ENCODE measurements at regions not wholly inside any gene's neighbourhood (a gene's known extent, or its start where the extent isn't known, plus 50 kb on each side); places are given as distances from the start of the nearest gene placed in this dataset.
"Not testable (repeated sequence)": the region's sequence is repeated elsewhere in the genome, so short reads cannot be mapped to it uniquely, and the experiment has no call there.

DNA sequence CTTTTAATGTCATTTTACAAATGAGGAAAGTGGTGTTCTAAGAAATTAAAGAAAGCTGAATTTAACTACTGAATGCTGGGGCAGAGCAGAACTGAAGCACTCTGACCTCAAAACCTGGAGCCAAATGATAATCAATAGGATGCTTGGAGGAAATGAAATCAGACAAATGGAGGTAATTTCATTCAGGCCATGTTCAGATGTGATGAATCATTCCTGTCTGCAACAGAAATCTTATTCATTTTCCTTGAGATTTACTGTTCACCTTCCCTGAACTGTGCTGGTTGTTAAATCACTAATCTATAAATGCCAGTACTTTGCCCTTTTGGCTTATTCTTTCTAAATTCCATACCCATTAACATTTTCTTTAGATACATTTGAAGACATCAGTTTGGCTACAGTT, 85.6 kb upstream of the SNX7 start:
- DNase-seq = no peak

DNA sequence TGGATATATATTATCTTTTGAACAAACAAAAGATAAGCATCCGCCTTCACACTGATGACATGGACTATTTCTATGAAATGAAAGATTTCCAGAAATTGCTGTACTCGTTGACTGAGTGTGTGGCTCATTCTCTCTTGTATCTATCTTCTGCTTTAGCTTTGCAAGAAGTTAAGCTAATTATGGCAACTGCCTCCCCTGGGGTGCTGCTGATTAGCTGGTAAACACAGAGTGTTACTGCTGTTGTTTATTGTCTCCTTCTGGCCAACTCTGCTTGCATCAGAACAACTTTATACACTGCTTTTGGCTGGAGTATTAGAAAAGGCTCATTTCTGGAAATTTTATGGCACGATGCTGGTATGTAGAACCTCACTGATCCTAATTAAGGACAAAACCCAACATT, 95.6 kb upstream of the SNX7 start:
- no peak for DNase-seq

DNA sequence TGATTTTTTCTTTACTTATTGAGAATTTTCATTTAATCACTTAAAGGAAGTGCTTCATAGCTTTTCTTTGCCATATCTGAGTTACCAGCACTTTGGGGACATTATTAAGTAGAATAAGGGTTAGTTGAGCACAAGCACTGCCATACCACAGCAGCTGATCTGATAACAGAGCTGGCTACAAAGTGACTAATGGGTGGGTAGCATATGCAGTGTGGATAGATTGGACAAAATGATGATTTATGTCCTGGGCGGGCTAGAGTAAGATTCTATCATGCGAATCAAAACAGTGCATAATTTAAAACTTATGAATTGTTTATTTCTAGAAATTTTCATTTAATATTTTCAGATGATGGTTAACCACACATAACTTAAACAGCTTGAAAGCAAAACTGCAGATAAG, 102.2 kb upstream of the SNX7 start:
- no peak for DNase-seq

DNA sequence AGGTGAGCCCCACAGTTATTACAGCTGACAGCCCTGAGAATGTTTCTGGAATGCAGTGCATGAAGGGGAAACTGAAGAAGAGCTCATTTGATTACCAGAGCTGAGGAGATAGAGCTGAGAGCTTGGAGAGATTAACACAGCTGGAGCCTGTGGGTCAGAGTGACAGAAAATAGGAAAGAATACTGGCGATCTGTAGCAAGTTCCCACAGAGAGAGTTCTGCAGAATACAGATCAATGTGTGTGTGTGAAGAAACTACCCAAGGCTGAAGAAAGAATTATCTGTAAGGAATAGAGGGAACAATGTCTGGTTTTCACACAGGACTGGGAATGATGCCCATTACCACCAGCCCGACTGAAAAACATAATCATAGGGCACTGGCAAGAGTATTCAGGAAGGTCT, 103.6 kb upstream of the SNX7 start:
- no peak for DNase-seq

DNA sequence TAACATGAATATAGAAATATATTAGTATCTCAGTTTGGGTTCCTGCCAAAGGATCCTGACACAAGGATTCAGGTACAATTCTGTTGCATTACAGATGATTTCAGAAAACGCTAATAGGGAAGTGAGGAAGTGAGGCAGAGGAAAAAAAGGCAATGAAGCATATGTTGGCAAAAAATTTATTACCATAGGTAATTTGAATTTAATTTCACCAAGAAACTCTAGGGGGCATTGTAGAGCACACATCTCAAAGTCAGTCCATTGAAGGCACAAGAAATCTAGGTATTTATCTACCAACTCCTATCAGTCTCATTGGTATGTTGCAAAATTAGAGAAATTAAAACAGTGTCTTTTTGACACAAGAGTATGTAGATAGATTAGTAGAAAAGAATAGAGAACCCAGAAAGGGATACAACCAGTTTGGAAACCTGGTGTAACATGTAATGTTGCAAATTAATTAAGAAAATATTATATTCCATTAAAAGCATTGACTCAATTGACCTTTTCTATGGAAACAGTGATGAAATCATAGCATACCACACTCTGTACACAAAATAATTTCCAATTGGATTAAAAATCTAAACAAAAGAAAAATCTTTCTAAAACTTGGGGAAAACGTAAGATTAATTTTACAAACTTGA, 104.9 kb upstream of the SNX7 start:
- DNase-seq = peak; percentile 2

DNA sequence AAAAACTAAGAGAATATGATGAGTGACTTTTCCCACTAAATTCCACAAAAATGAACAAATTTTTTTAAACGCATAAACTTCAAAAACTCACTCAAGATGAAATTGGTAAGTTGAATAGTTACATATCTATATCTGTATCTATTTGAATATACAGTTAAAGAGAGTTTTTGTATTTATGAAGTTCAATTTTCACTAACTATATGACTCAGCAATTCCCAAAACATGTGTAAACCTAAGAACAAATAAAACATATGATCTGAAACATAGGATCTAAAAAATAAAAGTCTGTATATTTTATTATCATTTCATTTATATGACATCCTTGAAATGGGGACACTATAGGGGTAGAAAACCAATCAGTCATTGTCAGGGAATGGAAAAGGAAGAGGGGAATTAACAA, 105.7 kb upstream of the SNX7 start:
- no peak for DNase-seq

DNA sequence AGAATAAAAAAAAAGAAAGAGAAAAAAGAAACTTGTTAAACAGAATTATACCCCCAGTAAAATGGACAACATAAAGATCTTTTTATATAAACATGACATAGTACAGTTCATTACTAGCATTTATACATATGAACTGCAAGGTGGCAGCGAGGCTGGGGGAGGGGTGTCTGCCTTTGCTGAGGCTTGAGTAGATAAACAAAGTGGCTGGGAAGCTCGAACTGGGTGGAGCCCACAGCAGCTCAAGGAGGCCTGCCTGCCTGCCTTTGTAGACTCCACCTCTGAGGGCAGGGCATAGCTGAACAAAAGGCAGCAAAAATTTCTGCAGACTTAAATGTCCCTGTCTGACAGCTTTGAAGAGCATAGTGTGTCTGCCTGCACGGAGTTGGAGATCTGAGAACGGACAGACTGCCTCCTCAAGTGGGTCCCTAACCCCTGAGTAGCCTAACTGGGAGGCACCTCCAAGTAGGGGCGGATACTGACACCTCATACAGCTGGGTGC, 108.9 kb upstream of the SNX7 start:
- DNase-seq = not testable (repeated sequence)

DNA sequence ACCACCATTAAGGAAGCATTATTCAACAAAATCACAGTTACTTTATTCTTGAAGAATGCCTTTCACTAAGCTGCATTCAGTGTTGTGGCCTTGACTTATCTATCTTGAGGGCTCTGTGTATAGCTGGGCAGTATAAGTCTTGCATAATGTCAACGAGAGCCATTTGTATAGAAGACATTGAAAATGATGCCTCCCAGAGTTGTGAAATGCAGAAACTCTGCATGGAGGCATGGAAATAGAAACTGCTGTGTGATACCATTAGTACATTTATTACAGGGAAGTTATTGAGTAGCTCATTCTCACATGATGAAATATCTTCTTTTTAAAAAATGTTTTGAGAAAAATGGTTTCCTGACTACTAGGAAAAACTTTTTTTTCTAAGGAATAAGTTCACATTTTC, 111.4 kb upstream of the SNX7 start:
- no peak for DNase-seq

DNA sequence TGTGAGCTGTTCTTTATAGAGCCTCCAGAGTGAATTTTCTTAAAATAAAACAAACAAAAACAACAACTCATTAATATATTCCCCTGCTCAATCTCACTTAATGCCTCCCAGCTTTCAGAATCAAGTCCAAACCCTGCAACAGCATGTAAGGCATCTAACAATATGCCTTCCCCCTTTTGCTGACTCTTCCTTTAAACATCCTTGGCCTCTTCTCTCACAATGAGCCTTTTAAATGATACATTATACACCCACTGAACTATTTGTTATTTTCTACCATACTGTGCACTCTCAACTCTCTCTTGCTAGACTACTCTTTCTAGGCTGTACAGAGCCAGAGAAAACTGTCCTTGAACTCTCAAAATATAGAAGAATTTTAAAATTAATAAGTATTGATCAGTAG, 115.2 kb upstream of the SNX7 start:
- no peak for DNase-seq

DNA sequence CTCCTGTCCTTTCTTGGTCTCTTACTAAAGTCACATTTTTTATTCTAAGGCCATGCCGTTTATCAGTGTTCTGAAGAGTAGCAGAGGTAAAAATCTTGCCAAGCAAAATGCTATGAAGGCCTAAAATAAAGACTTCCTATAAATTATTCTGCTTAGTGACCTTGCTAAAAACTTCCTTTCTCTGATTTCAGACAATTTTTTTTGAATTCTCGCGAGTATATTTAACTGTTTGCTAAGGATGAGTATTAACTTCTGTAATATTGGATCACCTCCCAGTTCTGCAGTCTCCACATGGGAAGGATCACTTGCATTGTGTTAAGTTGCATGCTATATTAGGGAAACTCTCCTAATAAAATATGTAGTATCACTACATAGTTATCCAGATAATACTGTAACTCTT, 123.4 kb upstream of the SNX7 start:
- no peak for DNase-seq

DNA sequence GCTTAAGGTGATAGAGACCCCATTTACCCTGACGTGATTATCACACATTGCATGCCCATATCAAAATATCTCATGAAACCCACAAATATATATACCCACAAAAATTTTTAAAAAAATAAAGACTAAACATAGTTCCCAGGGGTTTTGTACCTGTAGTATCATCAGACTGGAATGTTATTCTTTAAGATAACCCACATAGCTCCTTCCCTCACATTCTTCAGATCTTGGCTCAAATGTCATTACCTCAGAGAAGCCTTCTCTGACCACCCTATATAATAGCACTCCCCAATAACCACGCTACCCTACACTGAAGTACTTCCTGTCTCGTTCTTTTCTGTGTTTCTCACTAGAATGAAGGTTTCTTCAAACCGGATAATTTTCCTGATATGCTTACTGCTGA, 138.3 kb upstream of the SNX7 start:
- no peak for DNase-seq

DNA sequence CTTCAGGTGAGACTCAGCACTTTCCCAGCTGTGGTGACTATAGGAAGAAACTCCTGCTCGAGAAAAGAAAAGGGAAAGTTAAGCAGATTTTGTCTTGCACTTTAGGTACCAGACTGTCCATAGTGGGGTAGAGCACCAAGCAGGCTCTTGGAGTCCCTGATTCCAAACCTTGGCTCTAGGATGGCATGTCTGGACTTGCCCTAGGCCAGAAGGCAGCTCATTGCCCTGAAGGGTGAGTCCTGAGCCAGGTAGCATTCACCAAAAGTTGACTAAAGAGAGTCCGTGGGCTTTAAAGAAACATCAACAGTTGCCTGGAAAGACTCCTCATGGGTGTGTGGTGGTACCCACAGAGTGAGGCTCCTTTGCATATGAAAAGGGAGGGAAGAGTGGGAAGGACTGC, 145.2 kb upstream of the SNX7 start:
- no peak for DNase-seq

DNA sequence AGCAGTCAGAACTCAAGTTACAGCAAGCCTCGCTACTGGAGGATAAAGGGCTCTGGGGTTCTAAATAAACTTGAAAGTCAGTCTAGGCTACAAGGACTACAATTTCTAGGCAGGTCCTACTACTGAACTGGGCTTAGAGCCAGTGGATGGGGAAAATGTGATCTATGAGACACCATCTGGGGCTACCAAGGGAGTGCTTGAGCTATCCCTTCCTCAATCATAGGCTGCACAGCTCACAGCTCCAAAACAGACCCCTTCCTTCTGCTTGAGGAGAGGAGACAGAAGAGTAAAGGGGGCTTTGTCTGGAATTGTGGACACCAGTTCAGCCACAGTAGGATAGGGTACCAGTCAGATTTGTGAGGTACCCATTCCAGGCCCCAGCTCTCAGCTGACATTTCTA, 145.8 kb upstream of the SNX7 start:
- DNase-seq = no peak

DNA sequence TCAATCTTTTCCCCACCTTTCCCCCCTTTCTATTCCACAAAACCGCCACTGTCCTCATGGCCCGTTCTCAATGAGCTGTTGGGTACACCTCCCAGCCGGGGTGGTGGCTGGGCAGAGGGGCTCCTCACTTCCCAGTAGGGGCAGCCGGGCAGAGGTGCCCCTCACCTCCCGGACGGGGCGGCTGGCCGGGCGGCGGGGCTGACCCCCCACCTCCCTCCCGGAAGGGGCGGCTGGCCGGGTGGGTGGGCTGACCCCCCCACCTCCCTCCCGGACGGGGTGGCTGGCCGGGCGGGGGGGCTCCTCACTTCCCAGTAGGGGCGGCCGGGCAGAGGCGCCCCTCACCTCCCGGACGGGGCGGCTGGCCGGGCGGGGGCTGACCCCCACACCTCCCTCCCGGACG, 149.3 kb upstream of the SNX7 start:
- DNase-seq = not testable (repeated sequence)

DNA sequence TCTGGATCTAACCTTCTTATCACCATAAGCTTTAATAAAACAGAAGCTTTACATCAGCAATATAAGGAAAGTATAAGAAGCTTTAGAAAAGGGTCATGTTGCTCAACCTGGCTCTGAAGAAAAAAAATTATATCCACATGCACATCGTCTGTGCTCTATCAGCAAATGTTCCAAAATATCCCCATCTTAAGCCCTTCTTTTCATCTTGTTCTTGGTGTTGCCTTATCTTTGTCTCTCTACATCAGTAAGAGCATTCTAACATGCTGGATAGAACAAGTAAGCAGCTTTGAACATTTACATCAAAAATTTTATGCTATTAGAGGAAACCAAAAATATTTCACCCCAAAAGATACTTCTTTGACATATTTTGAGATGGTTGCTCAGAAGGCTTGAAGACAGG, 157.8 kb upstream of the SNX7 start:
- DNase-seq = no peak

DNA sequence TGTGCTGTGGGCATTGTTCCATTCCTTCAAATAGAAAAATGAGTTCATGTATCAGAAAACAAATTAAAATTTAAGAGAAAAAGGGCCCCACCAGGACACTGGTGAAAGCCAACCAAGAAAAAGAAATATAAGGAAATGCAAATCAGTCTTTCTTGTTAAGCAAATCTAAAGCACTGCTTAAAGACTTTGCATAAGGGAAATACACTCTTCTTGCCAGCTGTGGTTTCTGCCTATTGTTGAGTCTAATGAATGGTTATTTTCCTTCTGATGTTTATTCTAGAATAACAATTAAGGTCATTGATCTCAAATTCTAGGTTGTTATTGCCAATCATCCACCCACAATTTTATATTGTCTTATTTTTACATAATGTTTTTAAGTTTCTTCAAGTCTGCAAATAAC, 158.6 kb upstream of the SNX7 start:
- no peak for DNase-seq

DNA sequence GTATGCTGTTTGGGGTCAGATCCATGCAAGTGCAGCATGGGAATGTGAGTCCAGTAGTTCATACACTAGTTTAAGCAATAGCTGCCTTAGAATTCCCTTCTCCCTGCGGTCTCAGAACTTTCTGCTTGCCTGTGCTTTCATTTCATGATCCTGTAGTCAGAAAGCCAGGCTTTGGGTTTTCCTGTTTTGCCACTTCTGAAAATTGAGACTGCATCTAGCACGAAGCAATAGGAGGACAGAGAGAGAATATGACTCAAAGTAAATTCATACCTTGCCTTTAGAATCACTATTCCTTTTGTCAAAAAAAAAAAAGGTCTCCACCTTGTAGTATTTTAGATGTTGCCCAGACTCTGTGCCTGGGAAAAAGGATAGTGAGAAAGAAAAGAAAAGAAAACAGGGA, 161.2 kb upstream of the SNX7 start:
- DNase-seq = no peak

DNA sequence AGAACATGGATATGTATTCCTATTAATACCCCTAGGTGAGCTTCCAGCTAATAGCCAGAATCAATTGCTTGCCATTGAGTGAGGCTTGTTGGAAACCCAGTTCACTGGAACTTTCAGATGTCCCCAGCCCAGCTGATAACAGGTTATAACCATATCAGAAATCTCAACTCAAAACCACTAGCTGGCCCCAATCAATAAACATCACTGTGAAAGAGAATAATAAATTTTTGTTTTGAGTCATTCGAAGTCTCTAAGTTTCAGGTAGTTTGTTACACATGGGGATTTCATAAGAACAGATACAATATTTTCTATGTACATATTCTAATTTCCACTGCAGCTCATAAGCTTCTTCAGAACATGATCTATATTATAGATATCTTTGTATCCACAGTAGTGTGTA, 162.9 kb upstream of the SNX7 start:
- DNase-seq = no peak

DNA sequence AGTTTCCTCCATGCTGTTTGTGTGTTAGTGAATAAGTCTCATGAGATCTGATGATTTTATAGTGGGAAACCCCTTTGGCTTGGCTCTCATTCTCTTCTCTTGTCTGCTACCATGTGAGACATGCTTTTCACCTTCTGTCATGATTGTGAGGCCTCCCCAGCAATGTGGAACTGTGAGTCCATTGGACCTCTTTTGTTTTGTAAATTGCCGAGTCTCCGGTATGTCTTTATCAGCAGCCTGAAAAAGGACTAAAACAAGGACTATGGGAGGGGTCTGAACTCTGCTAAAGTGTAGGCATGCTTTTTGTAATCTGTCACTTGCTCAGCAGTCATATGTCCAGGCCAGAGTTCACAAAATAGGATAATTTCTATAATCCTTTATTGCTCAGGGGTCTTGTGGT, 164.0 kb upstream of the SNX7 start:
- DNase-seq = no peak

DNA sequence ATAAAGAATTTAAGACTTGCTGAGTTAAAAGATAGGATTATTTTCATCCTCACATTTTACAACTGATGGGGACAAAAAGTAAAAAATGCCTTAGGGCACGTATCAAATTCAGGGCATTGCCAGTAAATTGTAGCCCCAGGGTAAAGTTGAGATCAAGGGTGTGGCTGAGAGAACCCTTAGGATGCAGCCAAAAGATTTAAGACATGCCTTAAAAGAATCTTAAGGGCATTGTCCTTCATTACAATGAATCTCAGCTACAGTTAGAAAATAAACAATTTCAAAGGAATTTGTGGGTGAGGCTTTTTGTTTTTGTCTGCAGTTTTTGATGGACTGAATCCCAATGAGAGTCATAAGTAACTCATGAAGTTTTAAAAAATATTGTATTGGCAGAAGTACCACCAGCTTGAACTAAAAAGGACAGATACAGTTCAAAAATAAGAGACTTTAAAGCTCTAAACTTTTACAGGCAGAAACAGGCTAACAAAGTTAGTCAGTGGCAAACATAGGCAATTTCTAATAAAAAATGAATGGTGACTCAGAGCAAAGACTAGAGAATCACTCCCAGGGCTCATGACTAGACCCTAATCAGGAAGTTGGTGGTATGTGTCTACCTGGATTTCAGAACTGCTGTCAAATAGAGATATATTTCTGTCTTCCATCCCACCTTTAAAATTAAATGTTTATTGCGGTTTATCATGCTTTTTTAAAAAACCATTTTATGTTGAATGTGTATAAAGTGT, 165.1 kb upstream of the SNX7 start:
- DNase-seq = no peak

DNA sequence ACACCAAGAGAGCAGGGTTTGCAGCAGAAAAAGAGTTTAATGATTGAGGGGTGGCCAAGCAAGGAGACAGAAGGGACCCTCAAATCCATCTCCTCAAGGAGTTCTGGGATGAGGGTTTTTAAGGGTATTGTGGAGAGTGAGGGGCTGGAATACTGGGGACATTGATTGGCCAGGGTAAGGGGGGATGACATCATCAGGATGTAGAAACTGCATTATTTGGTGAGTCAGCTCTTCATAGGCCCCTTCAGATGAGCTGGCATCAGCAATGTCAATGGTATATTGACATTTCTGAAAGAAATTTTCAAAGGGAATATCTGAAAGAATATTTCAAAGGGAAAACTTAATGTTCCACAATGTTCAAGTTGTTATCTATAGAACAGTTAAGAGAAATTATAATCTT, 168.1 kb upstream of the SNX7 start:
- DNase-seq = no peak

DNA sequence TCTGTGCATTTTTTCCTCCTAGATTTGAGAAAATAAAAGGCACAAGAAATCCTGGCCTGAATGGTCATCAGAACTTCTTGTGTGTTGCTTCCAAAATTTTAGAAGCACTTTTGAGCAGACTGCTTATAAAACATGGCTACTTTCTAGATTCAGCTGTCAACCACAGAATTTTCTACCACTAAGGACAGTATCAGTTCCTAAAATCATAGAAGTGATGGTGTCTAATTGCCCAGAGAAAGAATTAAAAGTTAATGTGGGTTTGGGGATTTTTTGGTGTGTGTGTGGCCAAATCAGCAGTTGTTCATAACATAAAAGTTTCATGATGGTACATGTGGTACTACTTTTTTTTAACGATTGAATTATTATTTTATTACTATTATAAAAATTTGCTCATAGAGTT, 171.4 kb upstream of the SNX7 start:
- no peak for DNase-seq

DNA sequence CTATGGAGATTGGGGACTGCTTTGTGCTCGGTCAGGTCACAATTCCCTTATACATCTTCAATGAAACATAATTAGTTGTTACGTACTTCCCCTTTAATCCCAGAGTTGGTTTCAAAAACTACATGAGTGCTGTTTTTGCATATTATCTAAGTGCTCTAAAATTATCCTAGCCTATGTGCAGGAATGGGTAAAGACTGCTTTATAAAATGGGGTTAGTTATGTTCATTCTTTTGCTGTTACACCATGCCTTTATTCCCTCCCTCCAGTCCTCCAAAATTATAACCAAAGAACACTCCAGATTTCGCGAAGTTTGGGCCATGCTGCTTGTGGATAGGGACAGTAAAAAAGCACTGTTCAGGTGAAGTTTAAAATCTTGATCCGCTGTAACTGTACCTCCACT, 173.9 kb upstream of the SNX7 start:
- no peak for DNase-seq

DNA sequence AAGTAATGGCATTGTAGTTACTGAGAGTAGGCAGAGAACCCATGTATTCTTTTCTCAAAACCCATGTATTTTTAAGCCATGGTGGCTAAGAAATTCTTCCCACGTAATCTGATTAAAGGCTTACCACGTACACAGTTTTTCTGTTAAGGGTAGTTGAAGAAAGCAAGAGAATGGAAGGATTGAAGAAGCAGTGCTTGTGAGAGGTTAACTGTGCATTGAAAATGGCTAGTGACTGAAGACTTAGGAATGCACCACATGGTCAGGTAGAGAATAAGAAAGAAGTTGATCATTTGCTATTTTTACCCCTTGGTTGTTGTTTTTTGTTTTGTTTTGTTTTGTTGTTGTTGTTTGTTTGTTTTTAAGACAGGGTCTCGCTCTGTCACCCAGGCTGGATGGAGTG, 178.9 kb upstream of the SNX7 start:
- DNase-seq = no peak

DNA sequence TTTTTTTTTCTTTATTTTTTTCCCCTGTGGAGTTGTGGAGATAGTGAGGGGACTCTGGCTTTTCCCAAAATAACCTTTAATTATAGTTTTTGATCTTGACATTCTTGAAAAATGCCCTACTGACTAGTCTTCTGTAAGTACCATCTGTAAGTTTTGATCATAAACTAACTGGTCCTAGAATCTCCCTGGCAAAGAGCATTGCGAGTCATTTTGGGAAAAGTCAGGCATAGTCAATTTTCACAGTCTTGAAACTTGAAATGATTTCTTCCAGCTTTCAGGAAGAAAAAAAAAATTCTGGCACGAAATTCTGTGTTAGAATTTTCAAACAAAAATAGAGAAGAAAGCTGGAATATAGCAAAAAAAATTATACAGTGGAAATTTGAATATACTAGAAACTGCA, 181.2 kb upstream of the SNX7 start:
- DNase-seq = no peak

Data from NCI-H1092 treated with DMSO at 0.1 percent for 48 hours (cell line).